ENCODE measurements at regions not wholly inside any gene's neighbourhood (a gene's known extent, or its start where the extent isn't known, plus 50 kb on each side); places are given as distances from the start of the nearest gene placed in this dataset.

DNA sequence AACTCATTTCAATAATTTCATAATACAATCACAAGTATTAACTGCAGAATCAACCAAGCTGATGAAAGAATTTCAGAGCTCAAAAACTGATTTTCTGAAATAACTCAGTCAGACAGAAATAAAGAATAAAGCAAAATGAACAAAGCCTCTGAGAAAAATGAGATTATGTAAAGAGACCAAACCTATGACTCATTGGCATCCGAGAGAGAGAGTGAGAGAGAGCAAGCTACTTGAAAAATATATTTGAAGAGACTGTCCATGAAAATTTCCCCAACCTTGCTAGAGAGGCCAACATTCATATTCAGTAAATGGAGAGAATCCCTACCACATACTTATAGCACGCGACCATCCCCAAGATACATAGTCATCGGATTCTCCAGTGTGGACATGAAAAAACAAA, 1376.4 kb downstream of the CDH11 start:
- Mint-ChIP-seq H3K4me1 (no peaks in the 10 kb centered on the region), H3K4me3 (no peak overlapping the region), H3K9me3 (peaks cover 18 to 25% of the 10 kb centered on the region in 2 donors), H3K36me3 (peaks cover 13% of the 10 kb centered on the region), H3K27me3 (ENCODE audit: low read depth in 2 of 2) (no peaks in the 10 kb centered on the region), H3K27ac (no peak overlapping the region)
- TF ChIP-seq, protein P1, sequence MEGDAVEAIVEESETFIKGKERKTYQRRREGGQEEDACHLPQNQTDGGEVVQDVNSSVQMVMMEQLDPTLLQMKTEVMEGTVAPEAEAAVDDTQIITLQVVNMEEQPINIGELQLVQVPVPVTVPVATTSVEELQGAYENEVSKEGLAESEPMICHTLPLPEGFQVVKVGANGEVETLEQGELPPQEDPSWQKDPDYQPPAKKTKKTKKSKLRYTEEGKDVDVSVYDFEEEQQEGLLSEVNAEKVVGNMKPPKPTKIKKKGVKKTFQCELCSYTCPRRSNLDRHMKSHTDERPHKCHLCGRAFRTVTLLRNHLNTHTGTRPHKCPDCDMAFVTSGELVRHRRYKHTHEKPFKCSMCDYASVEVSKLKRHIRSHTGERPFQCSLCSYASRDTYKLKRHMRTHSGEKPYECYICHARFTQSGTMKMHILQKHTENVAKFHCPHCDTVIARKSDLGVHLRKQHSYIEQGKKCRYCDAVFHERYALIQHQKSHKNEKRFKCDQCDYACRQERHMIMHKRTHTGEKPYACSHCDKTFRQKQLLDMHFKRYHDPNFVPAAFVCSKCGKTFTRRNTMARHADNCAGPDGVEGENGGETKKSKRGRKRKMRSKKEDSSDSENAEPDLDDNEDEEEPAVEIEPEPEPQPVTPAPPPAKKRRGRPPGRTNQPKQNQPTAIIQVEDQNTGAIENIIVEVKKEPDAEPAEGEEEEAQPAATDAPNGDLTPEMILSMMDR (IDR thresholded peaks at IDR 0.05): no peak
- no peak overlapping the region for H3K27ac ChIP-seq (ENCODE audit: low read length)
- ATAC-seq: no peak
- no peak overlapping the region for H3K4me3 ChIP-seq (ENCODE audit: low read length)
- H3K4me1 ChIP-seq (ENCODE audit: control insufficient read depth, insufficient read depth, low read length): no peaks in the 10 kb centered on the region
- H3K27me3 ChIP-seq (ENCODE audit: control insufficient read depth, insufficient read depth, low read length): no peaks in the 10 kb centered on the region
- intact Hi-C loops (cut with micrococcal nuclease): no loop called here
- peaks cover 4% of the 10 kb centered on the region for H3K9me3 ChIP-seq (ENCODE audit: control insufficient read depth, insufficient read depth, low read length)
- no peaks in the 10 kb centered on the region for H3K36me3 ChIP-seq (ENCODE audit: control insufficient read depth, insufficient read depth, low read length)
- no peak for DNase-seq
- 94% methylated on average over 3 of the region's 4 CpGs for WGBS (ENCODE audit: insufficient coverage)

DNA sequence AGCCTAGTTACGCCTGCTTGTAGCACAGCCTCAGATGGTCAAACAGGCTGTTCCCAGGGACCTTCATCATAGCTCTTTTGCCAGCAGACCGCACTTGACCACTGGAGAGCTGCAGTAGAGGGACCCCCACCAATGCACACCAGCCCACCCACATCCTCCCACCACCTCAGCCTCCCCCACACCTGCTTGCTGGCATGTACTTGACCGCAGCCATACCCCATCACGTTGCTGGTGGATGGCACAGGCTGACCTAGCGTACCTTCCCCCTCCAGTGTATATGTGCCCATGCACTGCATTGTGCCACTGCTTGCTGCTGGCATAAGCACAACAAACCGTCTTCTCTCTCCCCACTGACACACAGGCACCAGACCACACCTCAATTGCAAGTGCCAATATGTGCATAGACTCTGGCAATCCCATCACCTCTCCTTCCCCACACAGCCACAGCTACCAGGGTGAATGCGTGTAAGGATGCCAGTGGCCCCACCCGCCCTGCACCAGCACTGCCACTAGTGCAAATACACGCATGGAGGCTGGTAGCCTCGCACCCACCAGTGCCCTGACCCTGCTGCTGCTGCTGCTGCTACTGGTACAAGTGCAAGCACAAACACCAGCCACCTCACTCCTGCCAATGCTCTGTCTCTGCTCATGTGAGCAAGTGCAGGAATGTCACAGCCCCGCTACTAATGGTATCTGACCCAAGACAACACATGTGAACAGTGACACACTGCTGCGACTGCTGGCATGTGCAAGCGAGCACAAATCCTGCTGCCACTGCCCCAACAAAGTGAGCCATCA, 1377.6 kb downstream of the CDH11 start:
- Mint-ChIP-seq H3K9me3 (peaks cover 15 to 23% of the 10 kb centered on the region in 2 donors), H3K4me1 (no peaks in the 10 kb centered on the region), H3K27me3 (ENCODE audit: low read depth in 2 of 2) (no peaks in the 10 kb centered on the region), H3K4me3 (no peak overlapping the region), H3K27ac (no peak overlapping the region), H3K36me3 (peaks cover 13% of the 10 kb centered on the region)
- H3K4me3 ChIP-seq (ENCODE audit: low read length): no peak overlapping the region
- H3K9me3 ChIP-seq (ENCODE audit: control insufficient read depth, insufficient read depth, low read length): peaks cover 4% of the 10 kb centered on the region
- H3K27ac ChIP-seq (ENCODE audit: low read length): no peak overlapping the region
- no peaks in the 10 kb centered on the region for H3K27me3 ChIP-seq (ENCODE audit: control insufficient read depth, insufficient read depth, low read length)
- ATAC-seq: no peak
- no peaks in the 10 kb centered on the region for H3K36me3 ChIP-seq (ENCODE audit: control insufficient read depth, insufficient read depth, low read length)
- WGBS (ENCODE audit: insufficient coverage): 90% methylated on average over 13 of the region's 13 CpGs
- TF ChIP-seq, protein P1 (IDR thresholded peaks at IDR 0.05): no peak
- no peak for DNase-seq
- no peaks in the 10 kb centered on the region for H3K4me1 ChIP-seq (ENCODE audit: control insufficient read depth, insufficient read depth, low read length)
- intact Hi-C loops (cut with micrococcal nuclease): no loop called here

DNA sequence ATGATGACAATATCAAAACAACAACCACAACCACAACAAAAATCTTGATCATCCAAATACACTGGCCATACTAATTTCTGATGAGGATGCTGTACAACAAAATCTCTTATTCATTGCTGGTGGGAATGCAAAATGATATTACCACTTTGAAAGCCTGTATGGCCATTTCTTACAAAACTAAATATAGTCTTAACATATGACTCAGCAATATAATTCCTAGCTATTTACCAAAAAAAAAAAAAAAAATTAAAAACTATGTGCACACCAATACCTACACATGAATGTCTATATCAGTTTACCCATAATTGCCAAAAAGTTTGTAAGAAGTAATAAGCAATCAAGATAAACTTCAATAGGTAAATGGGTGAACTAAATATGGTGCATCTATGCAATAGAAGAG, 1379.7 kb downstream of the CDH11 start:
- TF ChIP-seq, protein P1 (IDR thresholded peaks at IDR 0.05): no peak
- ATAC-seq: no peak
- H3K9me3 Mint-ChIP-seq: peaks cover 16 to 26% of the 10 kb centered on the region in 2 donors
- H3K36me3 Mint-ChIP-seq: peaks cover 13% of the 10 kb centered on the region
- Histone ChIP-seq H3K4me3 (ENCODE audit: low read length) (no peak overlapping the region), H3K9me3 (ENCODE audit: control insufficient read depth, insufficient read depth, low read length) (peaks cover 4% of the 10 kb centered on the region), H3K4me1 (ENCODE audit: control insufficient read depth, insufficient read depth, low read length) (no peaks in the 10 kb centered on the region), H3K36me3 (ENCODE audit: control insufficient read depth, insufficient read depth, low read length) (no peaks in the 10 kb centered on the region), H3K27me3 (ENCODE audit: control insufficient read depth, insufficient read depth, low read length) (no peaks in the 10 kb centered on the region), H3K27ac (ENCODE audit: low read length) (no peak overlapping the region)
- no peak overlapping the region for H3K4me3 Mint-ChIP-seq
- DNase-seq: no peak
- intact Hi-C loops (cut with micrococcal nuclease): no loop called here
- H3K27me3 Mint-ChIP-seq (ENCODE audit: low read depth in 2 of 2): no peaks in the 10 kb centered on the region
- H3K27ac Mint-ChIP-seq: no peak overlapping the region
- H3K4me1 Mint-ChIP-seq: no peaks in the 10 kb centered on the region

DNA sequence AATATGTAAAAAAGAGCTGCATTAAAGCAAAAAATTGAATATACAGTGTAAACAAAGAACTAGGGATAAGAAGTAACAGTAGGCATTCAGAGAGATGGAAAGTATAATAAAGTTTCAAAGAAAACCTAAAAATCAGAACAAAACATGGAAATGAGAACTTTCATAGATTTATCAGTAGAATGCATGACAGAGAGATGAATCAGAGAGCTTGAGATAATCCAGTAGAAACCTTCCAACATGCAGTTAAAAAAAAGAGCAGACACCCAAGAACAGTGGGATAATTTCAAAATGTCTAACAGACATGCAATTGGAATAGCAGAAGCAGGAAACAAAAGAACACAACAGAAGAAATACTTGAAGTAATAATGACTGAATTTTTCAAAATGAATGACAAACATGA, 1384.2 kb downstream of the CDH11 start:
- TF ChIP-seq, protein P1 (IDR thresholded peaks at IDR 0.05): no peak
- Histone ChIP-seq H3K9me3 (ENCODE audit: control insufficient read depth, insufficient read depth, low read length) (no peaks in the 10 kb centered on the region), H3K27ac (ENCODE audit: low read length) (no peak overlapping the region), H3K4me1 (ENCODE audit: control insufficient read depth, insufficient read depth, low read length) (no peaks in the 10 kb centered on the region), H3K4me3 (ENCODE audit: low read length) (no peak overlapping the region), H3K36me3 (ENCODE audit: control insufficient read depth, insufficient read depth, low read length) (no peaks in the 10 kb centered on the region), H3K27me3 (ENCODE audit: control insufficient read depth, insufficient read depth, low read length) (no peaks in the 10 kb centered on the region)
- no peaks in the 10 kb centered on the region for H3K27me3 Mint-ChIP-seq (ENCODE audit: low read depth in 2 of 2)
- H3K27ac Mint-ChIP-seq: no peak overlapping the region
- no peak overlapping the region for H3K4me3 Mint-ChIP-seq
- intact Hi-C loops (cut with micrococcal nuclease): no loop called here
- ATAC-seq (no peak), DNase-seq (no peak)
- H3K4me1 Mint-ChIP-seq: no peaks in the 10 kb centered on the region
- no peaks in the 10 kb centered on the region for H3K36me3 Mint-ChIP-seq
- H3K9me3 Mint-ChIP-seq: peaks cover 8 to 14% of the 10 kb centered on the region in 2 donors

All from natural killer cell (primary cell).